ENCODE measurements at regions not wholly inside any gene's neighbourhood (a gene's known extent, or its start where the extent isn't known, plus 50 kb on each side); places are given as distances from the start of the nearest gene placed in this dataset.

GRCh38 chr6:140071601-140072062, 697.2 kb upstream of the CITED2 start:
- BruUV-seq (replicated peaks), result no TSS peak
- intact Hi-C loops (cut with micrococcal nuclease), result no loop called here
- Histone ChIP-seq H4K20me1 (replicated peaks; ENCODE audit: control insufficient read depth, insufficient read depth, low read length) (no peaks in the 10 kb centered on the region), H3K27me3 (ENCODE audit: control insufficient read depth in 2 of 2, insufficient read depth in 2 of 2, low read length in 2 of 2) (peaks cover 8 to 9% of the 10 kb centered on the region in 2 experiments; a peak in 2 of 5 replicates), H3K9me1 (ENCODE audit: control insufficient read depth, insufficient read depth, low read length) (no peaks in the 10 kb centered on the region), H3K9me3 (replicated peaks; ENCODE audit: control insufficient read depth, insufficient read depth, low read depth, low read length) (no peaks in the 10 kb centered on the region), H3K4me2 (ENCODE audit: insufficient read depth, low read length) (no peak overlapping the region), H3K4me1 (replicated peaks in 1 of 2; ENCODE audit: control insufficient read depth in 2 of 2, insufficient read depth in 2 of 2, low read length in 2 of 2) (no peaks in the 10 kb centered on the region), H2AFZ (ENCODE audit: low read depth, low read length) (no peak overlapping the region), H3K9ac (ENCODE audit: insufficient read depth in 1 of 2, low read depth in 2 of 2, low read length in 2 of 2) (no peak overlapping the region), H3K36me3 (ENCODE audit: control insufficient read depth, insufficient read depth, low read length) (no peaks in the 10 kb centered on the region), H3K79me2 (ENCODE audit: control insufficient read depth, insufficient read depth, low read length) (no peaks in the 10 kb centered on the region), H3K4me3 (no peak overlapping the region), H3K27ac (ENCODE audit: extremely low read depth, low read depth, low read length) (no peak overlapping the region)
- ChIA-PET CTCF (ENCODE audit: low intra/inter-chr PET ratio) (no interaction called here), POLR2A (no interaction called here)
- DNase-seq (ENCODE audit: extremely low read depth in 1 of 4, low spot score in 3 of 4) (no peak), FAIRE-seq (no peak), ATAC-seq (no peak)
- 11% methylated on average over 1 of the region's 1 CpG for WGBS (ENCODE audit: insufficient coverage, low coverage, missing lambda C conversion rate)
- in situ Hi-C loops (cut with MboI), result no loop called here
- TF ChIP-seq ZBTB34 (CRISPR knock-in tag; IDR thresholded peaks at IDR 0.05), result no peak
- no peak for TF ChIP-seq TFAP4 (CRISPR knock-in tag; IDR thresholded peaks at IDR 0.05; ENCODE audit: borderline replicate concordance)
- no peak for TF ChIP-seq ZNF134 (CRISPR knock-in tag; conservative IDR thresholded peaks at IDR 0.05)
- TF ChIP-seq ELF2 (CRISPR knock-in tag; IDR thresholded peaks at IDR 0.05), result no peak
- no peak for TF ChIP-seq GABPB2 (CRISPR knock-in tag; conservative IDR thresholded peaks at IDR 0.05)
- TF ChIP-seq AFF1 (IDR thresholded peaks at IDR 0.05; ENCODE audit: low read depth in 1 of 2, partially characterized antibody in 2 of 2), result no peak
- TF ChIP-seq KDM4B (IDR thresholded peaks at IDR 0.05; ENCODE audit: borderline replicate concordance in 2 of 2, low read depth in 1 of 2), result no peak
- TF ChIP-seq EHMT2 (IDR thresholded peaks at IDR 0.05), result no peak
- TF ChIP-seq NR1H2 (CRISPR knock-in tag; IDR thresholded peaks at IDR 0.05), result no peak
- no peak for TF ChIP-seq MCM5 (IDR thresholded peaks at IDR 0.05; ENCODE audit: low read depth)
- TF ChIP-seq RFX1 (IDR thresholded peaks at IDR 0.05), result no peak
- no peak for TF ChIP-seq PHF20 (IDR thresholded peaks at IDR 0.05; ENCODE audit: partially characterized antibody)
- no peak for TF ChIP-seq BCLAF1 (IDR thresholded peaks at IDR 0.05; ENCODE audit: borderline replicate concordance in 1 of 2, control insufficient read depth in 1 of 2, low read depth in 2 of 2, low read length in 1 of 2)

Measured in K562 (cell line).